HCT116 (cell line): ENCODE measurements at regions not wholly inside any gene's neighbourhood (a gene's known extent, or its start where the extent isn't known, plus 50 kb on each side); places are given as distances from the start of the nearest gene placed in this dataset.

Source experiments
- ATAC-seq: fragments of 200-7000 bp; cut with Tn5 transposase; 2 replicates; pipeline ENCODE4 v1.9.1; 2020; ENCODE audit warnings: mild to moderate bottlenecking, moderate library complexity
- BruUV-seq: library from RNA; stranded (reverse); fragments of 400-500 nt; replicated peaks from 2 replicates; lab custom pipeline; 2021; lab: Mats Ljungman, UMichigan
- CTCF ChIA-PET: fragments of 300-600 bp; sonication (Branson Sonifier 250); formaldehyde crosslinking; loops from one replicate; lab custom pipeline; 2021; ENCODE audit warnings: antibody characterized with exemption; lab: Charles Lee
- POLR2A ChIA-PET: fragments of 300-600, 350-600 bp; sonication (Branson Sonifier 250); formaldehyde crosslinking; loops from one replicate; lab custom pipeline; 2021; ENCODE audit warnings: antibody characterized with exemption; lab: Charles Lee
- RAD21 ChIA-PET, 2 experiments: fragments of 300-600 bp; sonication (Branson Sonifier 250); formaldehyde crosslinking; loops; one replicate each; lab custom pipeline; 2023; ENCODE audit warnings: low total read pairs in 2 of 2; ENCODE audit not compliant: uncharacterized antibody in 2 of 2, unreplicated experiment in 2 of 2, low non-redundant PET in 1 of 2; lab: Charles Lee
- DNase-seq: peaks from one replicate; pipeline ENCODE4 v3.0.0-alpha.2; 2010; ENCODE audit warnings: low read depth, low spot score
- H2AFZ ChIP-seq: fragments of 200-600 bp; shearing (Covaris generic), sonication (generic); 2 replicates; pipeline ENCODE4 v1.6.1; 2017; ENCODE audit warnings: low read depth, mixed run types, mixed read lengths, antibody characterized with exemption, low read length; ENCODE audit not compliant: poor library complexity, severe bottlenecking
- H3K27ac ChIP-seq: 2 replicates; pipeline ENCODE4 v1.5.1; 2012; ENCODE audit warnings: low read depth, low read length
- H3K27me3 ChIP-seq: fragments of 200-600 bp; sonication (generic); 2 replicates; pipeline ENCODE4 v1.6.1; 2016; ENCODE audit warnings: mixed run types, low read length, mixed read lengths; ENCODE audit not compliant: insufficient read depth
- H3K36me3 ChIP-seq, 2 experiments: fragments of 200-500 bp in 1 of 2; fragments of 200-600 bp in 1 of 2; sonication (Bioruptor generic) in 1 of 2; sonication (generic) in 1 of 2; 2 replicates each; pipeline versions ENCODE4 v1.5.1 to v1.6.1; 2014 to 2016; ENCODE audit warnings: low read length in 2 of 2, inconsistent platforms in 1 of 2, mixed read lengths in 1 of 2, mixed run types in 1 of 2; ENCODE audit not compliant: insufficient read depth in 2 of 2, control insufficient read depth in 1 of 2
- H3K4me1 ChIP-seq, 2 experiments: fragments of 200-600 bp in 1 of 2; sonication (generic) in 1 of 2; 2 replicates each; pipeline versions ENCODE4 v1.5.1 to v1.6.1; 2012 to 2017; ENCODE audit warnings: low read length in 2 of 2, inconsistent platforms in 1 of 2, mild to moderate bottlenecking in 1 of 2, mixed read lengths in 1 of 2, mixed run types in 1 of 2, moderate library complexity in 1 of 2; ENCODE audit not compliant: insufficient read depth in 2 of 2, control insufficient read depth in 1 of 2
- H3K4me2 ChIP-seq: fragments of 200-600 bp; sonication (generic); 2 replicates; pipeline ENCODE4 v1.6.1; 2017; ENCODE audit warnings: mixed run types, low read length, mixed read lengths
- H3K4me3 ChIP-seq, 2 experiments: fragments of 200-600 bp in 1 of 2; sonication (generic) in 1 of 2; replicated peaks in 1 of 2; 2 replicates each; pipeline ENCODE4 v1.5.1; 2011 to 2016; ENCODE audit warnings: low read length in 2 of 2, control low read depth in 1 of 2, low read depth in 1 of 2, mild to moderate bottlenecking in 1 of 2, mixed read lengths in 1 of 2, mixed run types in 1 of 2
- H3K79me2 ChIP-seq: fragments of 200-600 bp; sonication (generic); 2 replicates; pipeline ENCODE4 v1.6.1; 2017; ENCODE audit warnings: mild to moderate bottlenecking, mixed run types, low read length, moderate library complexity, mixed read lengths; ENCODE audit not compliant: insufficient read depth
- H3K9ac ChIP-seq: fragments of 200-600 bp; sonication (generic); 2 replicates; pipeline ENCODE4 v1.6.1; 2016; ENCODE audit warnings: low read length, mixed read lengths
- H3K9me2 ChIP-seq: fragments of 200-600 bp; sonication (generic), shearing (Covaris generic); 2 replicates; pipeline ENCODE4 v1.6.1; 2017; ENCODE audit warnings: mixed run types, mild to moderate bottlenecking, moderate library complexity; ENCODE audit not compliant: insufficient read depth
- H3K9me3 ChIP-seq, 2 experiments: fragments of 200-500 bp in 1 of 2; fragments of 200-600 bp in 1 of 2; sonication (Bioruptor generic) in 1 of 2; sonication (generic) in 1 of 2; 2 replicates each; pipeline ENCODE4 v1.6.1; 2014 to 2017; ENCODE audit warnings: low read length in 2 of 2, mixed read lengths in 2 of 2, inconsistent platforms in 1 of 2, low read depth in 1 of 2, mild to moderate bottlenecking in 1 of 2, mixed run types in 1 of 2, moderate library complexity in 1 of 2; ENCODE audit not compliant: control insufficient read depth in 1 of 2, insufficient read depth in 1 of 2
- H4K20me1 ChIP-seq: fragments of 200-600 bp; sonication (generic), shearing (Covaris generic); 2 replicates; pipeline ENCODE4 v1.6.1; 2017; ENCODE audit warnings: mixed run types, mild to moderate bottlenecking, moderate library complexity; ENCODE audit not compliant: insufficient read depth
- EGR1 ChIP-seq: IDR thresholded peaks from 2 replicates; pipeline ENCODE4 v1.6.1; 2012; ENCODE audit warnings: low read depth
- FOSL1 ChIP-seq: IDR thresholded peaks from 2 replicates; pipeline ENCODE4 v1.6.1; 2012; ENCODE audit warnings: low read depth
- JUND ChIP-seq: IDR thresholded peaks from 2 replicates; pipeline ENCODE4 v1.6.1; 2012
- POLR2A ChIP-seq: IDR thresholded peaks from 2 replicates; pipeline ENCODE4 v1.7.0; 2011; ENCODE audit warnings: borderline replicate concordance; ENCODE audit not compliant: insufficient read depth, insufficient read length; ENCODE audit errors: extremely low read depth
- POLR2AphosphoS5 ChIP-seq: IDR thresholded peaks from 2 replicates; pipeline ENCODE4 v1.6.1; 2011; ENCODE audit warnings: mild to moderate bottlenecking, low read depth, low read length, moderate library complexity
- SP1 ChIP-seq: IDR thresholded peaks from 2 replicates; pipeline ENCODE4 v1.6.1; 2012; ENCODE audit warnings: low read depth
- TCF7L2 ChIP-seq: IDR thresholded peaks from 2 replicates; pipeline ENCODE4 v1.7.0; 2011; ENCODE audit warnings: borderline replicate concordance, inconsistent platforms; ENCODE audit not compliant: insufficient read depth, insufficient read length; ENCODE audit errors: extremely low read depth
- YY1 ChIP-seq: IDR thresholded peaks from 2 replicates; pipeline ENCODE4 v1.6.1; 2011; ENCODE audit warnings: low read length, low read depth, moderate library complexity, mild to moderate bottlenecking; ENCODE audit not compliant: insufficient replicate concordance; ENCODE audit errors: extremely low read depth
- ZFX ChIP-seq: fragments of 450-650 bp; IDR thresholded peaks from 2 replicates; pipeline ENCODE4 v1.6.1; 2017
- ZNF274 ChIP-seq: fragments of 200-500 bp; sonication (Bioruptor generic); IDR thresholded peaks from 2 replicates; pipeline ENCODE4 v1.6.1; 2014; ENCODE audit warnings: mild to moderate bottlenecking, low read depth, low read length, inconsistent platforms
- intact Hi-C: fragments of 100-400 bp; cut with micrococcal nuclease; formaldehyde crosslinking; loops from 2 replicates; pipeline ENCODE4 v1.10.0; 2022
- TF ChIP-seq, protein P1 (sequence below): IDR thresholded peaks from 2 replicates; pipeline ENCODE4 v1.6.1; 2012
- TF ChIP-seq, protein P2 (sequence below): IDR thresholded peaks from 2 replicates; pipeline ENCODE4 v1.6.1; 2012; ENCODE audit warnings: low read depth
- TF ChIP-seq, protein P3 (sequence below): IDR thresholded peaks from 2 replicates; pipeline ENCODE4 v1.6.1; 2011; ENCODE audit warnings: mild to moderate bottlenecking, low read length, moderate library complexity; ENCODE audit not compliant: insufficient replicate concordance; ENCODE audit errors: extremely low read depth
- TF ChIP-seq, protein P4 (sequence below), 3 experiments: fragments of 200-600 bp in 1 of 3; sonication (generic) in 1 of 3; IDR thresholded peaks in 2 of 3; conservative IDR thresholded peaks in 1 of 3; 2 replicates each; pipeline ENCODE4 v1.5.1; 2012 to 2017; ENCODE audit warnings: low read depth in 2 of 3, low read length in 2 of 3, antibody characterized with exemption in 1 of 3, borderline replicate concordance in 1 of 3, control low read depth in 1 of 3, mild to moderate bottlenecking in 1 of 3, mixed read lengths in 1 of 3, mixed run types in 1 of 3, moderate library complexity in 1 of 3; ENCODE audit not compliant: insufficient read depth in 1 of 3

DNA sequence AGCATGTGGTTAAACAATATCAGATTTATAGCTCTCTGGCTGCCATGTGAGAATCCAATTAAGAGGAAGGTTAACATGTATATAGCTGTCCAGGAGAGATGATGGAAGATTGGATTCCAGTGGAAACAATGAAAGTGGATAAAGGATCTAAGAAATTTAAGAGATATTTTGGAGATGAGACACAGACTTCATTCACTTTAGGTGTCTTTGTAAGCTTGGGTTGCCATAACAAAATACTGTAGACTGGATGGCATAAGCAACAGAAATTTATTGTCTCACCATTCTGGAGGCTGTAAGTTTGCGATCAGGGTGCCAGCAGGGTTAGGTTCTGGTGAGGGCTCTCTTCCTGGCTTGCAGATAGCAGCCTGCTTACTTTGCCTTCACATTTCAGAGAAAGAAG, 155.9 kb upstream of the MYOCD start:
- H3K4me1 ChIP-seq: no peaks in the 10 kb centered on the region
- ATAC-seq: no peak
- H2AFZ ChIP-seq: no peak overlapping the region
- peaks cover 15% of the 10 kb centered on the region for H3K27me3 ChIP-seq
- H3K27ac ChIP-seq: no peak overlapping the region
- no peaks in the 10 kb centered on the region for H3K79me2 ChIP-seq
- DNase-seq: no peak
- H3K9me2 ChIP-seq: no peaks in the 10 kb centered on the region
- TF ChIP-seq POLR2A (no peak), SP1 (no peak), ZNF274 (no peak), ZFX (no peak), YY1 (no peak), EGR1 (no peak), POLR2AphosphoS5 (no peak), JUND (no peak), TCF7L2 (no peak), FOSL1 (no peak)
- TF ChIP-seq, protein P1, sequence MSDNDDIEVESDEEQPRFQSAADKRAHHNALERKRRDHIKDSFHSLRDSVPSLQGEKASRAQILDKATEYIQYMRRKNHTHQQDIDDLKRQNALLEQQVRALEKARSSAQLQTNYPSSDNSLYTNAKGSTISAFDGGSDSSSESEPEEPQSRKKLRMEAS: no peak
- TF ChIP-seq, protein P2, sequence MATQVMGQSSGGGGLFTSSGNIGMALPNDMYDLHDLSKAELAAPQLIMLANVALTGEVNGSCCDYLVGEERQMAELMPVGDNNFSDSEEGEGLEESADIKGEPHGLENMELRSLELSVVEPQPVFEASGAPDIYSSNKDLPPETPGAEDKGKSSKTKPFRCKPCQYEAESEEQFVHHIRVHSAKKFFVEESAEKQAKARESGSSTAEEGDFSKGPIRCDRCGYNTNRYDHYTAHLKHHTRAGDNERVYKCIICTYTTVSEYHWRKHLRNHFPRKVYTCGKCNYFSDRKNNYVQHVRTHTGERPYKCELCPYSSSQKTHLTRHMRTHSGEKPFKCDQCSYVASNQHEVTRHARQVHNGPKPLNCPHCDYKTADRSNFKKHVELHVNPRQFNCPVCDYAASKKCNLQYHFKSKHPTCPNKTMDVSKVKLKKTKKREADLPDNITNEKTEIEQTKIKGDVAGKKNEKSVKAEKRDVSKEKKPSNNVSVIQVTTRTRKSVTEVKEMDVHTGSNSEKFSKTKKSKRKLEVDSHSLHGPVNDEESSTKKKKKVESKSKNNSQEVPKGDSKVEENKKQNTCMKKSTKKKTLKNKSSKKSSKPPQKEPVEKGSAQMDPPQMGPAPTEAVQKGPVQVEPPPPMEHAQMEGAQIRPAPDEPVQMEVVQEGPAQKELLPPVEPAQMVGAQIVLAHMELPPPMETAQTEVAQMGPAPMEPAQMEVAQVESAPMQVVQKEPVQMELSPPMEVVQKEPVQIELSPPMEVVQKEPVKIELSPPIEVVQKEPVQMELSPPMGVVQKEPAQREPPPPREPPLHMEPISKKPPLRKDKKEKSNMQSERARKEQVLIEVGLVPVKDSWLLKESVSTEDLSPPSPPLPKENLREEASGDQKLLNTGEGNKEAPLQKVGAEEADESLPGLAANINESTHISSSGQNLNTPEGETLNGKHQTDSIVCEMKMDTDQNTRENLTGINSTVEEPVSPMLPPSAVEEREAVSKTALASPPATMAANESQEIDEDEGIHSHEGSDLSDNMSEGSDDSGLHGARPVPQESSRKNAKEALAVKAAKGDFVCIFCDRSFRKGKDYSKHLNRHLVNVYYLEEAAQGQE: no peak
- TF ChIP-seq, protein P3, sequence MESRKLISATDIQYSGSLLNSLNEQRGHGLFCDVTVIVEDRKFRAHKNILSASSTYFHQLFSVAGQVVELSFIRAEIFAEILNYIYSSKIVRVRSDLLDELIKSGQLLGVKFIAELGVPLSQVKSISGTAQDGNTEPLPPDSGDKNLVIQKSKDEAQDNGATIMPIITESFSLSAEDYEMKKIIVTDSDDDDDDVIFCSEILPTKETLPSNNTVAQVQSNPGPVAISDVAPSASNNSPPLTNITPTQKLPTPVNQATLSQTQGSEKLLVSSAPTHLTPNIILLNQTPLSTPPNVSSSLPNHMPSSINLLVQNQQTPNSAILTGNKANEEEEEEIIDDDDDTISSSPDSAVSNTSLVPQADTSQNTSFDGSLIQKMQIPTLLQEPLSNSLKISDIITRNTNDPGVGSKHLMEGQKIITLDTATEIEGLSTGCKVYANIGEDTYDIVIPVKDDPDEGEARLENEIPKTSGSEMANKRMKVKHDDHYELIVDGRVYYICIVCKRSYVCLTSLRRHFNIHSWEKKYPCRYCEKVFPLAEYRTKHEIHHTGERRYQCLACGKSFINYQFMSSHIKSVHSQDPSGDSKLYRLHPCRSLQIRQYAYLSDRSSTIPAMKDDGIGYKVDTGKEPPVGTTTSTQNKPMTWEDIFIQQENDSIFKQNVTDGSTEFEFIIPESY: no peak
- TF ChIP-seq, protein P4, sequence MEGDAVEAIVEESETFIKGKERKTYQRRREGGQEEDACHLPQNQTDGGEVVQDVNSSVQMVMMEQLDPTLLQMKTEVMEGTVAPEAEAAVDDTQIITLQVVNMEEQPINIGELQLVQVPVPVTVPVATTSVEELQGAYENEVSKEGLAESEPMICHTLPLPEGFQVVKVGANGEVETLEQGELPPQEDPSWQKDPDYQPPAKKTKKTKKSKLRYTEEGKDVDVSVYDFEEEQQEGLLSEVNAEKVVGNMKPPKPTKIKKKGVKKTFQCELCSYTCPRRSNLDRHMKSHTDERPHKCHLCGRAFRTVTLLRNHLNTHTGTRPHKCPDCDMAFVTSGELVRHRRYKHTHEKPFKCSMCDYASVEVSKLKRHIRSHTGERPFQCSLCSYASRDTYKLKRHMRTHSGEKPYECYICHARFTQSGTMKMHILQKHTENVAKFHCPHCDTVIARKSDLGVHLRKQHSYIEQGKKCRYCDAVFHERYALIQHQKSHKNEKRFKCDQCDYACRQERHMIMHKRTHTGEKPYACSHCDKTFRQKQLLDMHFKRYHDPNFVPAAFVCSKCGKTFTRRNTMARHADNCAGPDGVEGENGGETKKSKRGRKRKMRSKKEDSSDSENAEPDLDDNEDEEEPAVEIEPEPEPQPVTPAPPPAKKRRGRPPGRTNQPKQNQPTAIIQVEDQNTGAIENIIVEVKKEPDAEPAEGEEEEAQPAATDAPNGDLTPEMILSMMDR (IDR thresholded peaks at IDR 0.05 in 2 of 3, conservative IDR thresholded peaks at IDR 0.05 in 1 of 3; ENCODE audit: borderline replicate concordance in 1 of 3, insufficient read depth in 1 of 3, low read depth in 2 of 3, low read length in 2 of 3): no peak
- TF ChIP-seq, all 23 proteins: peak for 0
- Histone ChIP-seq H3K4me3 (no peak overlapping the region), H3K36me3 (no peaks in the 10 kb centered on the region), H3K4me2 (no peak overlapping the region), H3K9ac (no peak overlapping the region), H3K9me3 (no peaks in the 10 kb centered on the region), H4K20me1 (no peaks in the 10 kb centered on the region)
- ChIA-PET RAD21 (no interaction called here), CTCF (no interaction called here), POLR2A (no interaction called here)
- intact Hi-C loops: no loop called here
- no TSS peak for BruUV-seq
